ENCODE measurements at regions not wholly inside any gene's neighbourhood (a gene's known extent, or its start where the extent isn't known, plus 50 kb on each side); places are given as distances from the start of the nearest gene placed in this dataset.

DNA sequence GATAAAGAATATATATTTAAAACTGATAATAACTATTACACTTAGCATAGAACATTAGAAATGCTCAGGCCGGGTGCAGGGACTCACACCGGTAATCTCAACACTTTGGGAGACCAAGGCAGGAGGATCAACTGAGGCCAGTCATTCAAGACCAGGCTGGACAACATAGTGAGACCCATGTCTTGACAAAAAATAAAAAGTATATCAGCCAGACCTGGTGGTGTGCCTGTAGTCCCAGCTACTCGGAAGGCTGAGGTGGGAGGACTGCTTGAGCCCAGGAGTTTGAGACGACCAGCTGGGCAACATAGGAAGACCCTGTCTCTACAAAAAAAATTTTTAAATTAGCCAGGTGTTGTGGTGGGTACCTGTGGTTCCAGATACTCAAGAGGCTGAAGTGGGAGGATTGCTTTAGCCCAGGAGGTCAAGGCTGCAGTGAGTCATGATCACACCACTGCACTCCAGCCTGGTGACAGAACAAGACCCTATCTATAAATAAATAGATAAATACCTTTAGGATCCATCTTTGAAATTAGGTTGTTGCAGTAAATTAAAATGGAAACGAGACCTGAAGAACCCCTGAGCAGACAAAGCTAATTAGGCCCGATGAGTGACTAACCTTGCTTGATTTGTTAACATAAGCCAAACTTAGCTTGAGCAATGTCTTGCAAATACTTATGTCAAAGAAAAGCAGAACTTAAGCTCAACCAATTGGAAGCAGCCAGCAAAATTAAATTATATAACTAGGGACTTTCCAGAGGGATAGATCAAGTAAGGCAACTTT, 75.8 kb upstream of the E2F3 start:
- TF ChIP-seq, protein P1, sequence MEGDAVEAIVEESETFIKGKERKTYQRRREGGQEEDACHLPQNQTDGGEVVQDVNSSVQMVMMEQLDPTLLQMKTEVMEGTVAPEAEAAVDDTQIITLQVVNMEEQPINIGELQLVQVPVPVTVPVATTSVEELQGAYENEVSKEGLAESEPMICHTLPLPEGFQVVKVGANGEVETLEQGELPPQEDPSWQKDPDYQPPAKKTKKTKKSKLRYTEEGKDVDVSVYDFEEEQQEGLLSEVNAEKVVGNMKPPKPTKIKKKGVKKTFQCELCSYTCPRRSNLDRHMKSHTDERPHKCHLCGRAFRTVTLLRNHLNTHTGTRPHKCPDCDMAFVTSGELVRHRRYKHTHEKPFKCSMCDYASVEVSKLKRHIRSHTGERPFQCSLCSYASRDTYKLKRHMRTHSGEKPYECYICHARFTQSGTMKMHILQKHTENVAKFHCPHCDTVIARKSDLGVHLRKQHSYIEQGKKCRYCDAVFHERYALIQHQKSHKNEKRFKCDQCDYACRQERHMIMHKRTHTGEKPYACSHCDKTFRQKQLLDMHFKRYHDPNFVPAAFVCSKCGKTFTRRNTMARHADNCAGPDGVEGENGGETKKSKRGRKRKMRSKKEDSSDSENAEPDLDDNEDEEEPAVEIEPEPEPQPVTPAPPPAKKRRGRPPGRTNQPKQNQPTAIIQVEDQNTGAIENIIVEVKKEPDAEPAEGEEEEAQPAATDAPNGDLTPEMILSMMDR (IDR thresholded peaks at IDR 0.05; ENCODE audit: low read depth, low read length) = no peak
- DNase-seq (ENCODE audit: extremely low read depth, low read depth) = no peak

- TF ChIP-seq, protein P1 (IDR thresholded peaks at IDR 0.05; ENCODE audit: low read depth, low read length) = no peak
- DNase-seq (ENCODE audit: extremely low read depth, low read depth) = no peak
Observed at GRCh38 chr6:20326422-20326728, 75.3 kb upstream of the E2F3 start.

GRCh38 chr6:20327141-20327540, 74.5 kb upstream of the E2F3 start:
- TF ChIP-seq, protein P1 (IDR thresholded peaks at IDR 0.05; ENCODE audit: low read depth, low read length) = no peak
- DNase-seq (ENCODE audit: extremely low read depth, low read depth) = no peak

- DNase-seq (ENCODE audit: extremely low read depth, low read depth) = no peak
- TF ChIP-seq, protein P1 (IDR thresholded peaks at IDR 0.05; ENCODE audit: low read depth, low read length) = no peak
Observed at GRCh38 chr6:20328266-20328923, 73.3 kb upstream of the E2F3 start.

DNA sequence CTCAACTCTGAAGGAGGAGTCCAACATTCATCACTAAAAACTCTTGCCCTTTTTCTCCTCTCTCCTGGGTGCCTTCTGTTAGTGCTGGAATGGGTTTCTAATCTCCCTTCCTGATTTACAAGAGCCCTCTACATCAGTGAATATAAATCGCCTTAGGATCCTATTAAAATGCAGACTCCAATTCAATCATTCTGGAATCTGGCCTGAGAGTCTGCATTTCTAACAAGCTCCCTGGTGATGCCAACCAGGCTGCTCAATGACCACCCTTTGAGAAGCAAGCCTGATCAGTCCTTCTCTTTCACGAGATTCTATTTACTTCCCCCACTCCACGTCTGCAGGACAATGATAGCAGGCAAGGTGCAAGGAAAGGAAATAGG, 72.8 kb upstream of the E2F3 start:
- DNase-seq (ENCODE audit: extremely low read depth, low read depth) = no peak
- TF ChIP-seq, protein P1 (IDR thresholded peaks at IDR 0.05; ENCODE audit: low read depth, low read length) = no peak

DNA sequence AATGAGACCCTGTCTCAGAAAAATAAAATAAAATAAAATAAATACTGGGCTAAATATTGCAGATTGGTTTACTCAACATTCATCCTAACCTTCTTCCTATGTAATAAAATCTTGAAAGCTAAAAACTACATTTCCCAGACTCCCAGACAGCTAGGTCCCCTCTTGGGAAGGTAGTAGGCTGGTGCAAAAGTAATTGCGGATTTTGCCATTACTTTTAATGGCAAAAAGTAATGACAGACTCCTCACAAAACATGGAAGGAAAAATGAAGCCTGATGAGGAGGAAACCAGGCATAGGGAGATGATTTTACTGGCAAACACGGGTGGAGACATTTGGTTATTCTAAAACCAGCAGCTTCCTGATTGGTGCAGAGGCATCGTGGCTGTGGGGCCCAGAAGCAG, 70.6 kb upstream of the E2F3 start:
- TF ChIP-seq, protein P1 (IDR thresholded peaks at IDR 0.05; ENCODE audit: low read depth, low read length) = no peak
- DNase-seq (ENCODE audit: extremely low read depth, low read depth) = no peak

DNA sequence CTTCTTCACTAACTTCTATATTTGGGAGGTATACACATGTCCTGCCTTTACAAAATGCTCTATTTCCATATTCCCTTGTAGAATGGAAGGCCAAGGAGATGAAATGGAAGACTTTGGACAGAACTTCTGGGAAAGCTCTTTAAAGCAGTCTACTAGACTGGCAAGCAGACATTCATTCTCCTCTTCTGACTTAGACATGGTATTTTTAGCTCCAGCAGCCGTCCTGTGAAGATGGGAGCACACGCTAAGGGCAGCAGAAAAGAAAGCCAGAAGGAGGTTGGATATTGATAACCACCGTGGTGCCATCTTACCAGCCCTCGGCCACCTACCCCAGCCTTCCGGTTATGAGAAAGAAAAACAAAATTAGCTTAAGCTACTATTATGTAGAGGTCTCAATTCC, 70.1 kb upstream of the E2F3 start:
- TF ChIP-seq, protein P1 (IDR thresholded peaks at IDR 0.05; ENCODE audit: low read depth, low read length) = no peak

More for the DNA sequence above, 70.1 kb upstream of the E2F3 start:
- no peak for DNase-seq (ENCODE audit: extremely low read depth, low read depth)

Data from AG09319 (cell line).